ENCODE measurements at regions not wholly inside any gene's neighbourhood (a gene's known extent, or its start where the extent isn't known, plus 50 kb on each side); places are given as distances from the start of the nearest gene placed in this dataset.

GRCh38 chrX:5752831-5753230 is 475.8 kb downstream of the NLGN4X start:
- H3K27ac ChIP-seq (ENCODE audit: low read depth in 1 of 2, low read length in 2 of 2) = no peak overlapping the region
- DNase-seq (ENCODE audit: low spot score) = no peak
- TF ChIP-seq JUND (IDR thresholded peaks at IDR 0.05) = no peak
- no peak for TF ChIP-seq REST (IDR thresholded peaks at IDR 0.05)
- TF ChIP-seq, protein P1, sequence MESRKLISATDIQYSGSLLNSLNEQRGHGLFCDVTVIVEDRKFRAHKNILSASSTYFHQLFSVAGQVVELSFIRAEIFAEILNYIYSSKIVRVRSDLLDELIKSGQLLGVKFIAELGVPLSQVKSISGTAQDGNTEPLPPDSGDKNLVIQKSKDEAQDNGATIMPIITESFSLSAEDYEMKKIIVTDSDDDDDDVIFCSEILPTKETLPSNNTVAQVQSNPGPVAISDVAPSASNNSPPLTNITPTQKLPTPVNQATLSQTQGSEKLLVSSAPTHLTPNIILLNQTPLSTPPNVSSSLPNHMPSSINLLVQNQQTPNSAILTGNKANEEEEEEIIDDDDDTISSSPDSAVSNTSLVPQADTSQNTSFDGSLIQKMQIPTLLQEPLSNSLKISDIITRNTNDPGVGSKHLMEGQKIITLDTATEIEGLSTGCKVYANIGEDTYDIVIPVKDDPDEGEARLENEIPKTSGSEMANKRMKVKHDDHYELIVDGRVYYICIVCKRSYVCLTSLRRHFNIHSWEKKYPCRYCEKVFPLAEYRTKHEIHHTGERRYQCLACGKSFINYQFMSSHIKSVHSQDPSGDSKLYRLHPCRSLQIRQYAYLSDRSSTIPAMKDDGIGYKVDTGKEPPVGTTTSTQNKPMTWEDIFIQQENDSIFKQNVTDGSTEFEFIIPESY (IDR thresholded peaks at IDR 0.05) = no peak
- no peaks in the 10 kb centered on the region for H3K9me3 ChIP-seq (ENCODE audit: control insufficient read depth in 4 of 4, low read length in 3 of 4)
- H3K27me3 ChIP-seq (ENCODE audit: control insufficient read depth in 4 of 4, insufficient read depth in 4 of 4, low read length in 3 of 4) = no peaks in the 10 kb centered on the region
- H3K36me3 ChIP-seq (ENCODE audit: control insufficient read depth in 4 of 4, insufficient read depth in 3 of 4, low read depth in 1 of 4, low read length in 3 of 4) = no peaks in the 10 kb centered on the region
- H3K4me3 ChIP-seq (ENCODE audit: low read depth in 1 of 3, low read length in 3 of 3) = no peak overlapping the region
- no peak overlapping the region for H3K9ac ChIP-seq (ENCODE audit: low read depth in 1 of 2, low read length in 2 of 2)
- WGBS = 46% methylated on average over 1 of the region's 1 CpG
- no peaks in the 10 kb centered on the region for H3K4me1 ChIP-seq (ENCODE audit: control insufficient read depth in 4 of 4, insufficient read depth in 4 of 4, low read length in 3 of 4)

- DNase-seq (ENCODE audit: low spot score) = no peak
- no peak for TF ChIP-seq FOXA1 (IDR thresholded peaks at IDR 0.05)
- no peak for TF ChIP-seq FOXA2 (IDR thresholded peaks at IDR 0.05)
- Histone ChIP-seq H3K36me3 (ENCODE audit: control insufficient read depth in 4 of 4, insufficient read depth in 3 of 4, low read depth in 1 of 4, low read length in 3 of 4) (no peaks in the 10 kb centered on the region), H3K4me1 (ENCODE audit: control insufficient read depth in 4 of 4, insufficient read depth in 4 of 4, low read length in 3 of 4) (no peaks in the 10 kb centered on the region), H3K4me3 (ENCODE audit: low read depth in 1 of 3, low read length in 3 of 3) (no peak overlapping the region), H3K9me3 (ENCODE audit: control insufficient read depth in 4 of 4, low read length in 3 of 4) (no peaks in the 10 kb centered on the region), H3K27me3 (ENCODE audit: control insufficient read depth in 4 of 4, insufficient read depth in 4 of 4, low read length in 3 of 4) (no peaks in the 10 kb centered on the region), H3K9ac (ENCODE audit: low read depth in 1 of 2, low read length in 2 of 2) (no peak overlapping the region), H3K27ac (ENCODE audit: low read depth in 1 of 2, low read length in 2 of 2) (no peak overlapping the region)
- WGBS = 73% methylated on average over 9 of the region's 9 CpGs
Measured at GRCh38 chrX:5748586-5749150, 480.0 kb downstream of the NLGN4X start.

- no peaks in the 10 kb centered on the region for H3K36me3 ChIP-seq (ENCODE audit: control insufficient read depth in 4 of 4, insufficient read depth in 3 of 4, low read depth in 1 of 4, low read length in 3 of 4)
- H3K4me3 ChIP-seq (ENCODE audit: low read depth in 1 of 3, low read length in 3 of 3) = no peak overlapping the region
- no peak overlapping the region for H3K27ac ChIP-seq (ENCODE audit: low read depth in 1 of 2, low read length in 2 of 2)
- 41% methylated on average over 4 of the region's 4 CpGs for WGBS
- H3K27me3 ChIP-seq (ENCODE audit: control insufficient read depth in 4 of 4, insufficient read depth in 4 of 4, low read length in 3 of 4) = no peaks in the 10 kb centered on the region
- H3K9ac ChIP-seq (ENCODE audit: low read depth in 1 of 2, low read length in 2 of 2) = no peak overlapping the region
- H3K4me1 ChIP-seq (ENCODE audit: control insufficient read depth in 4 of 4, insufficient read depth in 4 of 4, low read length in 3 of 4) = no peaks in the 10 kb centered on the region
- no peaks in the 10 kb centered on the region for H3K9me3 ChIP-seq (ENCODE audit: control insufficient read depth in 4 of 4, low read length in 3 of 4)
- no peak for DNase-seq (ENCODE audit: low spot score)
- no peak for TF ChIP-seq HNF4A (conservative IDR thresholded peaks at IDR 0.05)
- TF ChIP-seq JUND (IDR thresholded peaks at IDR 0.05) = no peak
- TF ChIP-seq MAX (IDR thresholded peaks at IDR 0.05) = no peak
- TF ChIP-seq GABPA (IDR thresholded peaks at IDR 0.05 in 1 of 2, conservative IDR thresholded peaks at IDR 0.05 in 1 of 2) = no peak
- TF ChIP-seq YY1 (IDR thresholded peaks at IDR 0.05) = no peak
- TF ChIP-seq EGR1 (IDR thresholded peaks at IDR 0.05; ENCODE audit: low read depth in 2 of 2) = no peak
- TF ChIP-seq, protein P2, sequence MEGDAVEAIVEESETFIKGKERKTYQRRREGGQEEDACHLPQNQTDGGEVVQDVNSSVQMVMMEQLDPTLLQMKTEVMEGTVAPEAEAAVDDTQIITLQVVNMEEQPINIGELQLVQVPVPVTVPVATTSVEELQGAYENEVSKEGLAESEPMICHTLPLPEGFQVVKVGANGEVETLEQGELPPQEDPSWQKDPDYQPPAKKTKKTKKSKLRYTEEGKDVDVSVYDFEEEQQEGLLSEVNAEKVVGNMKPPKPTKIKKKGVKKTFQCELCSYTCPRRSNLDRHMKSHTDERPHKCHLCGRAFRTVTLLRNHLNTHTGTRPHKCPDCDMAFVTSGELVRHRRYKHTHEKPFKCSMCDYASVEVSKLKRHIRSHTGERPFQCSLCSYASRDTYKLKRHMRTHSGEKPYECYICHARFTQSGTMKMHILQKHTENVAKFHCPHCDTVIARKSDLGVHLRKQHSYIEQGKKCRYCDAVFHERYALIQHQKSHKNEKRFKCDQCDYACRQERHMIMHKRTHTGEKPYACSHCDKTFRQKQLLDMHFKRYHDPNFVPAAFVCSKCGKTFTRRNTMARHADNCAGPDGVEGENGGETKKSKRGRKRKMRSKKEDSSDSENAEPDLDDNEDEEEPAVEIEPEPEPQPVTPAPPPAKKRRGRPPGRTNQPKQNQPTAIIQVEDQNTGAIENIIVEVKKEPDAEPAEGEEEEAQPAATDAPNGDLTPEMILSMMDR (IDR thresholded peaks at IDR 0.05; ENCODE audit: low read depth, low read length, missing input control) = no peak
- no peak for TF ChIP-seq TAF1 (conservative IDR thresholded peaks at IDR 0.05)
- TF ChIP-seq FOXA2 (IDR thresholded peaks at IDR 0.05) = no peak
- no peak for TF ChIP-seq SP1 (IDR thresholded peaks at IDR 0.05)
- no peak for TF ChIP-seq FOXA1 (IDR thresholded peaks at IDR 0.05)
- TF ChIP-seq RAD21 (IDR thresholded peaks at IDR 0.05) = no peak
- no peak for TF ChIP-seq RXRA (IDR thresholded peaks at IDR 0.05)
- TF ChIP-seq, protein P1 (IDR thresholded peaks at IDR 0.05) = no peak
- TF ChIP-seq NR2F2 (IDR thresholded peaks at IDR 0.05) = no peak
- TF ChIP-seq HNF4G (IDR thresholded peaks at IDR 0.05) = no peak
Measured at GRCh38 chrX:5746231-5746630, 482.4 kb downstream of the NLGN4X start.

All from liver (tissue), 8 donors.